HG02981 (cell line): ENCODE measurements at regions not wholly inside any gene's neighbourhood (a gene's known extent, or its start where the extent isn't known, plus 50 kb on each side); places are given as distances from the start of the nearest gene placed in this dataset.

Experiments used
- ATAC-seq: cut with Tn5 transposase; IDR thresholded peaks from one replicate; pipeline ENCODE4 v1.9.1; 2021; ENCODE audit warnings: mild to moderate bottlenecking, moderate library complexity; ENCODE audit not compliant: unreplicated experiment

DNA sequence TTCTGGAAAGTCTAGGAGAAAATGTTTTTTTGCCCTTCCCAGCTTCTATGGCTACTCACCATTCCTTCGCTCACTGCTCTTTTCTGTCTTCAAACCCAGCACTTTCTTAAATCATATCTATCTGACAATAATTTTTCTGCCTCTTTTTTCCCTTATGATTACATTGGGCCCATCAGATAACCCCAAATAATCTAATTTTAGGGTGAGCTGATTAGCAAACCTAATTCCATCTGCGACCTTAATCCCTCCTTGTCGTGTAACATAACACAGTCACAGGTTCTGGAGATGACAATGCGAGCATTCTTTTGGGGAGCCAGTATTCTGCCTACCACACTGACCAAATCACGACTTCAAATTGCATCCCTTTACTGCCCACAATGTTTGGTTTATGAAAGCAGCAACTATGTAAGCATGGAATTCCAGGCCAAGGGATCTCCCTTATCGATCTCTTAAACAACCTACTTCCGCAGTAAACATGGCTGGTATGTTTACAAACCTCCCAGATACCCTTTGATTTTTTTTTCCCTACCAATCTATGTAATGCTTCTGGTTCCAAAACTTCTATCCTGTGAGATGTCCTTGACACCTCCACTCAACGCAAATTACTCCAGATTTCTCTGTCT is 2122.2 kb downstream of the MAT2B start:
- no peak for ATAC-seq

DNA sequence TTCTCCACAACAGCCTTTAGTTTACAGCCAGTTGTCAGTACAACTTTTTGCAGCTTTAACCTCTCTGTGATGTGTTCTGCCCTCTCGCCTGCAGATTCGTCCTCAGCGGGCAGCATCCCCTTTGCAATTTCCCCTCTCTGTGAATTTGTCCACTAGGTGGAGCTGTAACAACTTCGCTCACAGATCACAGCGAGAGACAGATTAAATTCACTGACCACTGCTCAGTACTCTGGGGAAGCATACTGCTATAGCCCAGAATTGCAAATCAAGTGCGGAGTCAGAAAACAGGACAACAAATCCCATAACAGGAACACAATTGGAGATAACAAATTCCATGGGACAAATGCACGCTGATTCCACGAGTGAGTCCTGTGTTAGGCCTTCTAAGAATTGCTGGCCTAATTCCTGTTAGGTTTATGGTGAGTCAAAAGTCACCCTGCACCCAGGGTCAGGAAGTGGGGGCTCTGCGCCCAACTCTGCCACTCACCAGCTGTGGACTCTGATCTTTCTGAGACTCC is 2124.9 kb downstream of the MAT2B start:
- ATAC-seq: peak; percentile 87

DNA sequence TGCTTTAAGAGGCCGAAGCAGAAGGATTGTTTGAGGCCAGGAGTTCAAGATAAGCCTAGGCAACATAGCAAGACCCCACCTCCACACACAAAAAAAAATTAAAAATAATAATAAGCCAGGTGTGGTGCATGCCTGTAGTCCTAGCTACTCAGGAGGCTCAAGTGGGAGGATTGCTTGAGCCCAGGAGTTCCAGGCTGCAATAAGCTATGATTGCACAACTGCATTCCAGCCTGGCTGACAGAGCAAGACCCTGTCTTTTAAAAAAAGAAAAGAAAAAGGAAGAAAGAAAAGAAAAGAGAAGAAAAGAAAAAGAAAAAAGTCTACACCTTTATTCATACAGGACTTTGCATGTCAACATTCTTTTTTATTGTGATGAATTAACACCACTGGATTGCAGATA is 2125.8 kb downstream of the MAT2B start:
- no peak for ATAC-seq

DNA sequence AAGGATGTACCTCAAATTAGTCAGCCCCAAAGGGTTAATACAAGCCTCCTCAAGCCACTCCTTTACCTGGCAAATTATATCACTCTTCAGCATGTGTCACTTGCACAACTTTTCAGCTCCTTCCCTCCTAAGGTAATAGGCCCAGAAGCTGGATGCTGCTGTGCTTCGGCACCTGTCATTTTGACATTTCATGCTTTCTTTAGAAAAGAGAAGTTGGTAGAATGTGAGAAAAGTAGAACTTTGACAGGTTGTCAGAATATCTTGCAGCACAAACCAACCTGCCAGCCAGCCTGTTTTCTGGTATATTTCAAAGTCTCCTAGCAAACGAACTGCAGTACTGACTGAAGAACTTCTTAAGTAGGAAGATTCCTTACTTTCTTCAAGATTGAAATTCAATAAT is 2136.9 kb downstream of the MAT2B start:
- no peak for ATAC-seq

DNA sequence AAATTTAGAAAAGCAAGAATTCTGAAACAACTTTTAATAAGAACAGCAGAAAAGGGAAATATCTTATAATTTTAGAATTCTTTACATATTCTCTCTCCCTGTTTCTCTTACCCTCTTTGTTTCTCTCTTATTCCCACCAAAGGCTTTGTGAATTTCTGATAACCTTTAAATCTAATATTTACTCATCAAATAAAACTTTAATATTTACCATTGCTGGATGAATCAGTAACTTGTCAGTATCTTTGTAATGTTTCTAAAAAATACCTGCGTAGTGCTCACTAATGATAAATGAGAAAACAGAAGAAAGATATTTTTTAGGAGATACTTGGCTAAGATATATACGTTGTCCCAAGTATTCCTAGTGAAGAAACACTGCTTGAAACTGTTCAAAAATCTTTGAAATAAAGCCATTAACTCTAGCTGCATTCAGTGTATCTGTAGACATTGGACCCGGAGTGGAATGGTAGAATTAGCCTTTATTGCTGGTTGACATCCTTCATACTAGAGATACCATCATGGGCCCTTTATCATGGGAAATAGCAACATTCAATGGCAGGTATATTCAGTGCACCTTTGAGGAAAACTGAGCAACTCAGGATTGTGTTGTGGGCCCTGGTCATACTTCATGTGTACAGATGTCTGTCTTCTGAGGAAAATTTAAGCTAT is 2160.4 kb downstream of the MAT2B start:
- no peak for ATAC-seq

DNA sequence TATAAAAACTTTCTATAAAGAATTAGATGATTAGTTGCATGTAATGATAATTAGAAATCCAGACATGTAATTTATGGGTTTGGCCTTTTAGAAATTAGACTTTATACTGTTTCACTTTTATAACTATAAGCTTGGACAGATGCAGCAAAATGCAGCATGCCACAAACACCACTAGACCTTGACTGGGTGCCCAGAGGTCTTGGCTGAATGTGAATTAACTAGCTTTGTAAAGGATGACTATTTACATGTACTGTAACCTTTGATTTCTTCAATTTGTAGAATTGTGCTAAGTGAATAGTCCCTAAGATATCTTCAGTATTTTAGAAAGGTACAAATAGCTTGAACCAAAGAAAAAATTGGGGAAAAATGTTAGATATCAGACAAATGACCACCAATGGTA is 2168.1 kb downstream of the MAT2B start:
- no peak for ATAC-seq

DNA sequence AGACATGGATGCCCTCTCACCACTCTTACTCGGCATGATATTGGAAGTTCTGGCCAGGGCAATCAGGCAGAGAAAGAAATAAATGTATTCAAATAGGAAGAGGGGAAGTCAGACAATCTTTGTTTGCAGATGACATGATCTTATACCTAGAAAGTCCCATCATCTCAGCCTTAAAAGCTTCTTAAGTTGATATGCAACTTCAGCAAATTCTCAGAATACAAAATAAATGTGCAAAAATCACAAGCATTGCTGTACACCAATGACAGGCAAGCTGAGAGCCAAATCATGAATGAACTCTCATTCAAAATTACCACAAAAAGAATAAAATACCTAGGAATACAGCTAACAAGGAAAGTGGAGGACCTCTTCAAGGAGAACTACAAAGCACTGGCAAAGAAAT is 2190.4 kb downstream of the MAT2B start:
- ATAC-seq: no peak

DNA sequence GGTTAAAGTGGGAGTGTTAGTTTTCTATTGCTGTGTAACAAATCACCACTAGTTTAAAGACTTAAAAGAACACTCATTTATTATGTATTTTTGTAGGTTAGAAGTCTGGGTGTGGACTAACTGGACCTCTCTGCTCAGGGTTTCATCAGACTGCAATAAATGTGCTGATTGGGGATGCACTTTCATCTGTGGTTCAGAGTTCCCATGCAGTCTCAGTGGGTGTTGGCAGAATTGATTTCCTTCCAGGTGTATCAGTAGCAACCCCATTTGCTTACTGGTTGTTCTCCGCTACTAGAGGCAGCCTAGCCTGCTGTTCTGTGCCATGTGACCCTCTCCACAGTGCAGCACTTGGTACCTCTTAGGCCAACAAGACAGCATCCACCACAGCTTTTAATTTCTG is 2200.5 kb downstream of the MAT2B start:
- ATAC-seq: no peak

DNA sequence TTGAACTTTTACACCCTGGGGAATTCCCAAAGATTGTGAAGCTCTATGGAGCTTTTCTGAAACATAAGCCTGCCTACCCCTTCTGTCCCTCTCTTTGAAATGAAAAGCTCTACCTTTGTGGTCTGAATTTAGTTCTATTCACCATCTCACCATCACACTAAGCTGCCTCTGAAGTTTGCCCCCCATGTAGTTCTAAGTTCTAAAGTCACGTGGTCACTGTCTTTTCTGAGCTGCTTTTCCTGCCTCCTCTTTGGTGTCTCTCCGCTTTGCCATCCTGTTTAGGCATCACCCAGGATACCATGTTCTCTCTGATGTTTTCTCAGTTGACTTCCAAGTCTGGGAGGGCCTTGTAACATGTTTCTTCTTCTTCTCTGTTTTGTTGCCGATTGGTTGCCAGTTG is 2206.6 kb downstream of the MAT2B start:
- ATAC-seq: no peak

DNA sequence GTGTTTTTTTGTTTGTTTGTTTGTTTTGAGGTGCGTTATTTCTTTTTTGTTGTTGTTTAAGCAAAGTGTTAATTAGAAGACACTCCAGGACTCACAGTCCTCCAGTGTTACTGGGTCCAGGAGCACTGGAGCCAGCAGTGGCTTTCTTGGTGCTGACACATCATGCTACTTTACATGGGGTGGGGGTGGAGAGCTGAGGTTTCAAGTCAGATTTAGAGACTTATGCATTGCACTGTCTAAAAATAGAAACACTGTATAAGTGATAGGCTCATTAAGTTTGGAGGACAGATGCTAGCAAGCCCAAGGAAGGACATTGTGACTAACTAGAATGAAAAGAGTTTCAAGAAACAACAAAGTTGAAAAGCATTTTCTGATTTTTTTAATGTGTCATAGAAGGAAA is 2209.2 kb downstream of the MAT2B start:
- ATAC-seq: no peak

DNA sequence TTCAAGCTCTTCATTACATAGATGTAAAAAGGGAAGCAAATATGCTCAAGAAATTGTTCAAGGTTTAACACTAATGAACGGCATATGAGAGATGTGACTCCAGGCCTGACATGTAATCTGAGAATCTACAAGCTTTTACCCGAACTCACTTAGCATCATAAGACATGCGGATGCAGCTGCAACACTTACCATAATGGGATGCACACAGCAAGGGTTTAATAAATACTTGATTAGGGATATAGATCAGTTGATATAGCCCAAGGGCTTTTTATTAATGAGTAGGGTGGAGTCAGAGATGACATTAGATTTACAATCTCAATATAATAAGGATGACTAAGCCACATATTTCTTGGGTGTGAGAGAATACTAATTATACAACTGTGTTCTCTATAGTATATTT is 2215.5 kb downstream of the MAT2B start:
- ATAC-seq: no peak

DNA sequence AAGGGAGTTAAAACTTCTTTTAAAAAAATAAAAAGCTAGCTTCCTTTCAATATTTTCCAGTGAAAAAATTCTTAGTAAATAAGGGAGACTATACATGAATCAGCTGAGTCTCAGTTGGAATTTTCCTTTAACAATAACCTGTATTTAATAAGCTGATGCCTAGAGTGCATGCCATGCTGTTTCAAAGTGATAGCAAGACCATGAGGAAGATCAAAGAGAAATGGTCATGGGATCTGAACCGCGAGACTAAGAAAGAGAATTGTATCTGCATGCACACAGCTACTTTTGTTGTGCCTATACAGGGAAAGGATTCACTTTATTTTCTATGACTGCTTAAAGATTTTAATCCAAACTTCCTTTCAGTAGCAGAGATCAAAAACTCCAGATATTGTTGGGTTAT is 2217.0 kb downstream of the MAT2B start:
- no peak for ATAC-seq

DNA sequence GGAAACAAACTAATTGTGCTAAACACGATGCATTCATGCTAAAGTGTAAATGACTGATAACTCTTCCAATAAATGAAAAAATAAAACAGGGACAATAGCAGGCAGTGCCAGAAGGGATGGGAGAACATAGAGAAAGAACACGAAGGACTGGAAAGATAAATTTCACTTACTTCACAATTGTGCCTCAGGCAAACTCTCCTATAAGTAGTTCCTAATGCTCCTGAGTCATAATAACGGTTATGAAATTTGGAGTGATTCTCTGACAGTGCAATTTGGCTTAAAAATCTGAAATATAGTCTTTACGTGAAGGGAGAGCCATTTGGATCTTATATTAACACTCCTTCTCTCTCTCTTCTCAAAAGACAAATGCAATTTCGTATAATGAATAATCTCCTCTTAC is 2218.5 kb downstream of the MAT2B start:
- no peak for ATAC-seq

DNA sequence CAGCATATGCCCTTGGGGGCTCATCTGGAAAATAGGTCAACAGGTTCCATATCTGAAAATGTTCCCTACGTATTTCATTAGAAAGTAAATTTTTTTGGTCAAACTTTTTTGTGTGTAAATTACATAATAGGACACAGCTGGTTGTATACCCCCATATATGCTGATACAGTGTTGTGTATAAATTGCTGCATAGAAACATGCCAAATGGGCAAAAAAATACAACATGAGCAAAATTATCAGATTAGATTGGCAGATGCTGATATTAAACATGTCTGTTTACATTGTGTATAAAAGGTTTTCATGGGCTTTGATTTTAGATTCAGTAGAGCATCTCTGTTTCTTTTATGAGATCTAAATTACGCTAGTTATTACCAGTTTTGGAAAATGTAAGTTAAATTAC is 2223.0 kb downstream of the MAT2B start:
- ATAC-seq: no peak

DNA sequence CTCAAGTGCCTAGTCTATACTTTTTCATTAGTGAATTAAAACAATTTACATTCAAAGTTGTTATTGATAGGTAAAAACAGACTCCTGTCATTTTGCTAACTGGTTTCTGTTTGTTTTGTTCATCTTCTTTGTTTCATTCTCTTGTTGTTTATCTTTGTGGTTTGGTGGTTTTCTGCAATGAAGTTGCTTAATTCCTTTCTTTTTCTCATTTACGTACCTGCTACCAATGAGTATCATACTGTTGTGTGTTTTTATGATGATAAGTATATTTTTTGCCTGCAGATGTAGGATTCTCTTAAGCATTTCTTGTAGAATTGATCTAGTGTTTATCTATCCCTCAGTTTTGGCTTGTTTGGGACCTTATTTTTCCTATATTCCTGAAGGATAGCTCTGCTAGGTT is 2230.0 kb downstream of the MAT2B start:
- no peak for ATAC-seq

DNA sequence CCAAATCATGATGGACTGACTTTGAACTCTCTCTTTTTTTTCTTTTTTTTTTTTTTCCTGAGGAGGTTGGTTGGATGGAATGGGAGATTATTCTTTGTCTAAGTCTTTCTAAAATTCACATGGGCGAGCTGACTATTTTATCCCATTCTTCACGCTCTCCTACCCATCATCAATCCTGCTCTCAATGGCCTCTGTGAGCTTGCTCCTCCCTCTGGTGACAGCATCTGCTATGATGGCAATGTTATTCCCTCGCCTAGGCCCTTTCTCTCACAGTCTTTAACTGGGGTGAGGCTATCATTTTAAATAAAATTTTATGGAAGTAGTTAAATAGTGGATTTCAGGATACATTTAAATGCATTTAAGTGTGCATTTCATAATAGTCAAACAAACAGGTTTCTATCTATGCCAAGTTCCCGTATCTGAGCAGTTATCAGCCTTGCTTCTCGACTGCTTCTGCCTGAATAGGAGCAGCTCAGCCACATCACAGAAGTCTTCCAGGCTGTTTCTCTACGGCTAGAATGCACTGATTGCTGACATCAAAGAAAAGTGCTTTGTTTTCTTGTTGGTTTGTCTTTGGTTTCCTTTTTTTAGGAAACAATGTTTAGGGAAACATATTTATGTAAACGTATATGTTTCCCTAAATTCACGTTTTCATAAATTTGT is 2233.8 kb downstream of the MAT2B start:
- no peak for ATAC-seq

DNA sequence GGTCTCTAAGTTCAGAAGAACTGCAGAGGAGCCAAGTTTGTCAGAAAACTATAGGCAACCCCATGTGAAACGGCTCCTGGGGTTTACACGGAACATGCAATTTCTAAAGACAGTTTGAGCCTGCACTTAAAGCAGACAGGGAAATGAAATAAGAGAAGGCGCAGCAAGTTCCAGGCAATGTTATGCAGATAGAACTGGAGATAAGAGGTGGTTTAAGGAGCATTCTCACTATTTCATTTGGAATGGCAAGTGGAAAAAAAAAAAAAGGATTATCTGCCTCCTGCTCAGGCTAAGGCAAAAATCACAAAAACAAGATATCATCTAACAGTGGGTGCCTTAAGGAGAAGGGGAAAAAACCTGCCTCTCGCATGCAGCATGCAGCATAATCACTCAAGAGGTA is 2252.4 kb downstream of the MAT2B start:
- no peak for ATAC-seq

DNA sequence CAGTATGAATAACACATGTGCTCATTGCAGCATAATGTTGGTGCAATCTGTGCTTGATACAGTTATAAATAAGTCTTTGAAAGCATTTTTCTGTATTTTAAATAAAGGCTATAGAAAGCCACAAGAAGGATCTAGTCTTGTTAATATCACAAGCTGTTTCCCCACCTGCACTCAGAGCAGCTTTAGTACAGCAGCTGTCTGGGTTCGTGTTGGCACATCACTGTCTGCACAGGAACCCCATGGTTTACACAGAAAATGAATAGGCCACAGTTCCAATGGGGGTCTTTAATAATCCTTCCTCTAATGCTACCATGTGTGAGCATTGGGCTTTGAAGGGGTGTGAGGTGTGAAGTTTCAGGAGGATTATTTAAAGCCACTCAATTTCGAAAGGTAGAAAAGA is 2269.7 kb downstream of the MAT2B start:
- ATAC-seq: no peak

DNA sequence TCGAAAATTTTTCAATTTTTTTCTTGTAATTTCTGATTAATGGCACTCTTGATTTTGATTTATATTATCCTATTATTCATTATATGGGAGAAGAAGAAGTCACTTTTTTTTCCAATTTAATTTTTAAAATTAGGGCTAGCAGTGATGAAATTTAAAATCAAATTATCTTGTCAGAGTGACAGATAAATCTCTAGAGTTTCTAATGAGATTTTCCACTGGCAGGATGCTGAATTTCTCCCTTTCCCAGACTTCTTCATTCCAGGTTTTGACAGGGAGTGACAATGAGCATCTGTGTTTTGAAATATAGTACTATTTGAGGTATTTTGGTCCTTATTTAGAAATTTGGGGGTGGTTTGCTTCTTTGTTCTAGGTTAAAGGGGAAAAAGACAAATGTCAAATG is 2274.1 kb downstream of the MAT2B start:
- ATAC-seq: no peak

DNA sequence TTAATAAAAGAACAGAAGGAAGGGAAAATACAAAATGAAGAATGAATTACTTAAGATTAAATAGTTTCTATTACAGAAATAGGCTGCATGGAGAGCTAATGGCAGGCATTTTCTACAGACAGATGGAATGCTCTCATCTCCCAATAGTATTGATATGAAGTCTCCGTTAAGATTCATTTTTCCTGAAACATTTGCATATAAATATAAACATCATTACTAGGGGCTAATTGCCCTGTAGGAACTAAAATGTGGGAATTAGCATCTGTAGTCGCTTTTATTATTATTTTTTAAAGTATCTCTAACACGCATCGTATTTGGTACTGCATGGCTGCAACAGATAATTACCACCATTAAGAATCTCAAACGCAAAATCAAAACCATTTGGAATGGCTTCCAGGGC is 2275.5 kb downstream of the MAT2B start:
- ATAC-seq: no peak

DNA sequence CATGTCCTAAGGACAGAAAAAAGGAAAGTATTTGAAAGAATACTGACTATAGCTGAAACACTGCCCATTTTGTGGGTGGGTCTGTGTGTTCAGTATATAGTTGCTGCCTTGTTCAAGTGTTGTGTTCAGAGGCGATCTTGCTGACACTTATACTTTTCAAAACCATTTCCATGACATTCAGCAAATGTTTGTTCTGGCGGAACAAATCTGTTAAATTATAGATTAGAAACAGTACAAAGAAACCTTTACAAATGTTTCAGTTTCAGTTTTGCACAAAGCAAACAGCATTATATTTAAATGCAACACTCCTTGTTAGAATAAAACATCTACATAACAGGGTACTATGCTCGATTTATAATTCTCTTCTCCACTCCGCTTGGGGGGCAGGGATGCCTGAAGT is 2276.3 kb downstream of the MAT2B start:
- ATAC-seq: no peak

DNA sequence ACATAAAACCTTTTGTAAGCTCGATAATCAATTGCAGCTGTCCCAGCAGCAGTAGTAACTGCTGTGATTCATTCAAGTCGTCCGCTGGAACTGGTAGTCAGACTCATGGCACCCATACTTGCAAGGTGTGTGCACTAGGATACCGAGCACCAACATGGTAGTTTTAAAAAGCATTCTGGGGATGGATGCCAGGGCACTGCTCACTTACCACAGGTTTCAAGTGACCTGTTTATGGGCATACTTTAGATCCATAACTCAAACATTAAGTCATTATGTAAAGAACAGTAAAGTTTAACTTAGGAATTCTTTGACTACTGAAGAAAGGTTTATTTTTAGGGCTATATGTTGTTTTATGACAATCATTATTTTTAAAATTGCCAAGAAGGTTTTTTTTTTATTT is 2277.6 kb downstream of the MAT2B start:
- ATAC-seq: no peak
